ENCODE measurements at regions not wholly inside any gene's neighbourhood (a gene's known extent, or its start where the extent isn't known, plus 50 kb on each side); places are given as distances from the start of the nearest gene placed in this dataset.

GRCh38 chr2:125713533-125713932, 942.4 kb upstream of the GYPC start:
- Histone ChIP-seq H3K79me2 (replicated peaks; ENCODE audit: insufficient read depth) (no peaks in the 10 kb centered on the region), H3K4me3 (no peak overlapping the region), H3K4me2 (no peak overlapping the region), H3K27ac (ENCODE audit: low read depth) (no peak overlapping the region), H2AFZ (no peak overlapping the region), H4K20me1 (replicated peaks; ENCODE audit: insufficient read depth) (no peaks in the 10 kb centered on the region), H3K27me3 (ENCODE audit: insufficient read depth) (no peaks in the 10 kb centered on the region), H3K4me1 (ENCODE audit: insufficient read depth) (no peaks in the 10 kb centered on the region), H3F3A (replicated peaks; ENCODE audit: low read depth) (no peaks in the 10 kb centered on the region), H3K36me3 (ENCODE audit: insufficient read depth) (no peaks in the 10 kb centered on the region), H3K9me2 (ENCODE audit: insufficient read depth) (no peaks in the 10 kb centered on the region)
- no peaks in the 10 kb centered on the region for H3K36me3 Mint-ChIP-seq (ENCODE audit: low read depth)
- peaks cover 4% of the 10 kb centered on the region; the same call in 2 of the 3 replicates for H3K4me1 Mint-ChIP-seq
- ATAC-seq (no peak), DNase-seq (ENCODE audit: low spot score) (no peak)
- H3K27ac Mint-ChIP-seq, result no peak overlapping the region
- TF ChIP-seq EZH2phosphoT487 (IDR thresholded peaks at IDR 0.05; ENCODE audit: unreplicated experiment) (no peak), STAT1 (IDR thresholded peaks at IDR 0.05; ENCODE audit: unreplicated experiment) (no peak), POLR2AphosphoS5 (IDR thresholded peaks at IDR 0.05; ENCODE audit: low read depth) (no peak), CTCF (conservative IDR thresholded peaks at IDR 0.05; ENCODE audit: low read depth in 2 of 2) (no peak), EZH2 (IDR thresholded peaks at IDR 0.05; ENCODE audit: low read depth, unreplicated experiment) (no peak), REST (IDR thresholded peaks at IDR 0.05; ENCODE audit: unreplicated experiment) (no peak), JUNB (IDR thresholded peaks at IDR 0.05; ENCODE audit: unreplicated experiment) (no peak), ZNF114 (CRISPR knock-in tag; IDR thresholded peaks at IDR 0.05) (no peak), ZNF462 (CRISPR knock-in tag; IDR thresholded peaks at IDR 0.05) (no peak), NANOG (IDR thresholded peaks at IDR 0.05; ENCODE audit: borderline replicate concordance) (no peak), ZNF331 (CRISPR knock-in tag; IDR thresholded peaks at IDR 0.05; ENCODE audit: low read depth) (no peak)
- no peak overlapping the region for H3K4me3 Mint-ChIP-seq
- peaks cover 4% of the 10 kb centered on the region for H3K27me3 Mint-ChIP-seq (ENCODE audit: insufficient read depth, low read depth, poor library complexity)
- peaks cover 3% of the 10 kb centered on the region; the same call in 1 of the 3 replicates for H3K9me3 Mint-ChIP-seq
